ENCODE measurements at regions not wholly inside any gene's neighbourhood (a gene's known extent, or its start where the extent isn't known, plus 50 kb on each side); places are given as distances from the start of the nearest gene placed in this dataset.

DNA sequence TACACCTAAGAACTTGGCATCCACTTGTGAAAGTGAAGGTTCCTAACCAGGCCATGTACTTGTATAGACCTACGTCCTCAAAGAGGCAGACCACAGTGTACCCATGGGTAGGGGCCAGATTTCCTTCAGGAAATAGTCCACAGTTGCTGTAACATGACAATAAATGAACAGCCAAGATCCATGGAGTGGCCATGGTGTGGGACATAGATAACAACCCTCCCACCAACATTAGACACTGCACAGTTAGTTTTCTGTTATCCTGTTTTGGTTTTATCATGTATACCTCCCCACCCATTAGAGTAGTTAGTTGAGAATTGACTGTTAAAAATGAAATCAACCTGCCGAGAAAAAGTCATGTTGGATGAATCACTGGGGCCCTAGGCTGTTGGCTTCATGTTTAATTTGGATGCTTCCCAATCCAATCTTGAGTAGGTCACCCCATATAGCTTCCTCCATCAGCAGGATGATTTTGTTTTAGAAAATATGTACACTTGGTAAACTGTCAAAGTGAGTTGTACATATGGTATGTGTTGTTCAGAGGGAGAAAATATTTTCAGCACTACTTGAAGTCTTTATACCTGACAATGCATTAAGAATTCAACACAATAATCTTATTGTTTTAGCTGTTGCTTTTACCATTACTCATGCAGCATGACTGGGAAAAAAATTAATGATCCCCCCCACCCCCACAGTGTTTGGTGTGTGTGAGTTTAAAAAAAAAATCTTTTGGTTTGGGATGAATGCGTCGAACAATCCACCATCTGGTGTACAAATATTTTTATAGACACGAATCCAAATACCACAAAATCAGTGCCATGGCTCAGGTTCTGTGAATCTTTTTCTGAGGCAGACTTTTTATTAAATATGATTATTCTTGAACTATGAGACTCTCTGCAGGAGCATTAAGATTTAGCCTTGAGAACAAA lies 88.3 kb upstream of the ARHGAP29 start:
- no peak for FAIRE-seq

DNA sequence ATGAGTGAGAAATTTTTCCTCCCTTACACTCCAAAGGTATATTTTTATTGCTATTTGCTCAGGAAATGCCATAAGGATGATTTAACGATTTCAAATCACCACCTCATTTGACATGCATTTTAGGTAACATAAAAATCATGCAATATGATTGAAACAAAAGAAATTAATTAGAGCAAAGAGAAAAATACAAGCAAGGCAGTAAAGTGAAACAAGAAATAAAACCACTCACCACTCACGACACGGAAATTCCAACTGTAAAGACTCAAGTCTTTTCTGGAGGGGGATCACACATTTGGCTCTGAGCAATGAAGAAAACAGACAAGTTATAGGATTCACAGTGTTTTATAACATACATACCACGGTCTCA lies 86.8 kb upstream of the ARHGAP29 start:
- no peak for FAIRE-seq

GRCh38 chr1:94323311-94324177 lies 86.2 kb upstream of the ARHGAP29 start:
- FAIRE-seq = no peak

DNA sequence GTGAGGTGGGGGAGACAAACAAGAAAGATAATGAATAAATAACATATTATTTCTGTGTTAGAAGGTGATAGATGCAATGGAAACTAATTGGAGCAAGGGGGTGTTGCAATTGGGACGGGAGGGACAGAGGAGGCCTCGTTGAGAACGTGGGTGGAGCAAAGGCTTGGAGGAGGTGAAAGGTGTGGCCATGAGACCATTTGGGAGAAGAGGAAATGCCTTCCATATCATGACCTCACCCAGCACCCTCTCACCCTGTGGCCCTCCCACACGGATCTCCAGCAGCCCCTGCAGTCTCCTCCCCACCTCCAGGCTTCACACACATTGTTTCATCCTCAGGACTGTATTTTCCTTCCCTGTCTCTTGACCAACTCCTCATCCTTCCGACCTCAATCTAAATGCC lies 85.3 kb upstream of the ARHGAP29 start:
- FAIRE-seq = no peak

DNA sequence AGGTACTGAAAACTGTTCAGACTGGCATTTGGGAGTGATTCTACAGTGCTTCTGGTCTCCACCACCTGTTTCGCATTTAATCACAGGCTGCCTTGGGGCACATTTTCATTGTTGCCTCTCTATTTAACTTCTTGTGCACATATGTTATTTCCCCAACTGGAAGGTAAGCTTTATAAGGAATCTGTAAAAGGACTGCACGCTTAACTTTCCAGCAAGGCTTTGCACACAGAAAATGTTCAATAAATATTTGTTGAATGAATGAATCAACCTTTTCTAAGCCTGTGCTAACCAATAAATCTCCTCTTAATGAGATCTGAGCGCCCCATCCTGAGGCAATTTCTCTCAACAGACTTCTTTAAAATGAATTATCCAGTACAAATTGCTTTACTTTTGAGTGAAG lies 84.3 kb upstream of the ARHGAP29 start:
- FAIRE-seq = no peak

DNA sequence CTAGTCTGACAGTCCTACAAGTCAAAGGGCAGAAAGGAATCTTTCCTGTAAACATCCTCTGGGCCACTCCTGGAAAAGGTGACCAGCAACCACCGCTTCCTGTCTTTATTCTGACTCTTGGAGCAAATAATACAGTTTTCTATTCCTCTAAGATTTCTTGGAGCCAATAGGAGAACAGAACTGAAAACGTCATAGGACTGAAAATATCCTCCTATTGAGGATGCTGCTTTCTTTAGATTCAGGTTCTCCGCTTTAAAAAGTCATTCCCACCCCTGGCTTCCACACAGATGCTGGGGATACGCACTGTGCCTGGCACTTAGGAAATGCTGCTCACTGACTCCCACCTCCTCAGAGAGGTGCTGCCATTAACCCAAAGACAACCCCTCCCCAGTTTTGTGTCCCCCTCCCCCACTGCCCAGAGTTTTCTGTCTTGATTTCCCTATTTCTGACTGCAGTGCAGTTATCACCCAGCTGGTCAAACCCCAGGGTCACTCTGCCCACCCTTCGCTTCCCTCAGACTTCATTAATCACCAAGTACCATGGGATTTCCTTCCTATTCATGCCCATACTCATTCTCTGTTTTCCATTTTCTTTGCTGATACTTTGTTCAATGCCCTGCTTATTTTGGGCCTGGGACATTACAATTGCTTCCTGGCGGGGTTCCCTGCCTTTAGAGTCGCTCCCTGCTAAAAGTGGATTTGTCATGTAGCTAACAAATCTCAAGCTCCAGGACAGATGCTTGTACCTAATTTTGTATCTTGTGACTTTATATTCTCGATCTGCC lies 82.1 kb upstream of the ARHGAP29 start:
- no peak for FAIRE-seq

- FAIRE-seq = no peak
Measured at GRCh38 chr1:94318505-94319030, 81.2 kb upstream of the ARHGAP29 start.

- no peak for FAIRE-seq
Measured at GRCh38 chr1:94317790-94318188, 80.4 kb upstream of the ARHGAP29 start.

DNA sequence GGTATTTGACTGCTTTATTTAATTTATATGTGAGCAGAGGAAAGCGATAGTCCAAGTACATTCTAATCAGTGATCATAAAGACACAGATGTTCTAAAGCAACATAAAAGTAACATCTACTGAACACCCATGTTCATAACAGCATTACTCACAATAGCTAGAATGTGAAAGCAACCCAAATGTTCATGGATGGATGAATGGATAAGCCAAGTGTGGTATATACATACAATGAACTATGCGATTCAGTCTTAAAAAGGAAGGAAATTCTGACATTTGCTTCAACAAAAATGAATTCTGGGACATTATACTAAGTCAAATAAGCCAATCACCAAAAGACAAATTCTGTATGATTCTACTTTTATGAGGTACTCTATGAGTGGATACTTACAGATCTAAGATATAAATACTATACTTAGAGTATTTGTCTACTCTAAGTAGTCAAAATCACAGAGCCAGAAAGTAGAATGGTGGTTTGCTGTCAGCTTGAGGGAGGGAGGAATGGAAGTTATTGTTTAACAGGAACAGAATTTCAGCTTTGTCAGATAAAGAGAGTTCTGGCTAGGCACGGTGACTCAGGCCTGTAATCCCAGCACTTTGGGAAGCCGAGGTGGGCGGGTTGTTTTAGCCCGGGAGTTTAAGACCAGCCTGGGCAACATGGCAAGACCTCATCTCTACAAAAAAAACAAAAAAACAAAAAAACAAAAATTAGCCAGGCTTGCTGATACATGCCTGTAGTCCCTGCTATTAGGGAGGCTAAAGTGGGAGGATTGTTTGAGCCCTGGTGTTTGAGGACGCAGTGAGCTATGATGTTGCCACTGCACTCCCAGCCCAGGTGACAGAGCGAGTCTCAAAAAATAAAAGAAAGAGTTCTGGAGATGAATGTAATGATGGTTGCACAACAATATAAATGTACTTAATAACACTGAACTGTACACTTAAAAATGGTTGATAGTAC lies 79.7 kb upstream of the ARHGAP29 start:
- peak; percentile 64 for FAIRE-seq

DNA sequence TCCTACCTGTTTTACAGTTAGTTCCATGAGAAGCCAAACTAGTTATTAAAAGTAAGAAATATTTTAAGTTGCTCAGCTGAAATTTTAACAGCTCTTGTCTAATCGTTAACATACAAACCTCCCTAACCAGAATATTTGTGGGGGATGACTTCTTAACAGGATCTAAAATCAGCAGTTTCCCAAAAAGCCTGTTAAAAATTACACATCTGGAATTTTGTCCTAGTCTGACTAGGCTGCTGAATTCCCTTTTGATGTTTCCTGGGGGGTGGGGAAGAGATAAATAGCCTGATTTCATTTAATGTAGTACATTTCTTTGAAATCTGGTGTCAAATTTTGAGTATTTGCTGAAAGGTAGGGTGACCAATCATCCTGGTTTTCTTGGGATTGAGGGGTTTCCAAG lies 78.8 kb upstream of the ARHGAP29 start:
- no peak for FAIRE-seq

GRCh38 chr1:94315552-94316116 lies 78.2 kb upstream of the ARHGAP29 start:
- no peak for FAIRE-seq

- FAIRE-seq = no peak
Measured at GRCh38 chr1:94314222-94314858, 77.0 kb upstream of the ARHGAP29 start.

DNA sequence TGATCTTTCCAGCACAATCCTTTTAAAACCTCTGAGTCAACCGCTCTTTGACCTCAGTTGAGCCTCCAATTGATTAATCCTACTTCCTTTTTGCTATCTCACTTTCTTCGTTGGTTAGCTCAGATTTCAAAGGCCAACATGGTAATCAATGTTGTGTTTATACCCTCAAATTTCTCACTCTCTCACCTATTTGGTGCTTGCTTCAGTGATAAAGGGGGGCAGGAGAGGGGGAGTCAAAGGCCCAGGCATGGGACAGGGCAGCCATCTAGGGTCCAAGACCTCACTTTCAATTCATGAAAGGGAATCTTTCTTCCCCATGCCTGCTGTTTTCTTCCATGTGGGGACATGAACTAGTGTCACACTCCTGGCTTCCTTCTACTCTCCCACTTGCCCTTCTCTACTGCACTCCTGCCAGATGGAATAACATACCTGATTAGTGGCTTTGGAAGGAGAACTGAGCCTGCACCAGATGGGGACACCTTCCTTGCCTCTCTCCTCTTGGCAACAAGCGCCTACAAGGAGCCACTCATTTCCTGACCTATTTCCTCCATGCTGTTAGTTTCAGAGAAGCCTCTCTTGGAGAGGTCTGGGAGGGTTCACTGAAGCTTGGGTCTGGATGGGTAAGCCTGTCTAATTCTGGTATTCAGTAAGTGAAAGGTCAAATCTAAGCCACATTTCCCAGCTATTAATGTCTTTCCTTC lies 73.3 kb upstream of the ARHGAP29 start:
- no peak for FAIRE-seq

DNA sequence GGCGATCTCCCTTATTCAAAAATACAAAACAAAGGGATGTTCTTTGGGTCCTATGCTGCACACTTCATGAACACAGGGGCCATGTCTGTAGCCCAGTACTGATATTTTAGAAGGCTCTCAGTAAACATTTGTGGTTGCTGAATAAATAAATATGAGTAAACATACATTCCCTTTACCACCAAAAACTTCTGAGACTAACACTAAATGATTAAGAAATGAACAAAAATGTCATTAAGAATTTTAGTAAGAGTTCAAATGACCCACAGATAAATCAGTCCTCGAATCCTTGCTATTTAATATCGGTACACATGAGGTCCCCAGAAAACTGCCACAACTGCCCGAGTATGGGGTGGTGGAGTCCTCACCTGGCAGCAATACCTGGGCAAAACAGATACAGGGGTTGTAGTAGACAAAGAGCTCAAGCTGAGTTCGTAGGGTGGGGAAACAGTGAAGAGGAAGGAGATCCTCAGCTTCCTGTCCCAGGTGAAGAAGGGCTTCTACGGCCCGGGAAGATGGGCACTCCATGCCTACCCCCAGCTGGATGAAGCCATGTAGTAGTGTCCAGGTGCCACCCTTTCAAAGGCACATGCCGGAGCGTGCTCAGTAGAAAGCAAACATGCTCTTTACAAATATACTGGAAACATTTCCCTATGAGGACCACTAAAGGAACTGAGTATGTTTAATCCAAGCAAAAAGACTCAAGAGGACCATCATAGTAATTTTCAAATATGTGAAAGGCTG lies 72.6 kb upstream of the ARHGAP29 start:
- FAIRE-seq = no peak

- no peak for FAIRE-seq
Measured at GRCh38 chr1:94309216-94309615, 71.8 kb upstream of the ARHGAP29 start.

DNA sequence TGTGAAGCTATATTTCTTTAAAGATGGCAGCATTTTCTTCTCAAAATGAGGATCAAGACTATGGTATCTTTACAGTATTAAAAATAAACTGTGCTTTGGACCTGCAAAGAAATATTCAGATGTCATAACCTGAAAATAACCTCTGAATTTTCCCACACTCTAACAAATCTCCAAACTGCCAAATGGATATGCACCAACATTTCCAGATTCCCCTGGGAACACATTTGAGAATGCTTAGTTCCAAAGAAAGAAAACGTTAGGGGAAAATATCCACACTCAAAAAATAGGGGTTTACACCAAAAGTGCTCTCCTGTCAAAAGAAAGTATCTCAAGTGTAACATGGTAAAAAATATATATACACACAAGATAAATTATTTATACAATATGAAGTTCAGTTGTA lies 69.1 kb upstream of the ARHGAP29 start:
- no peak for FAIRE-seq

- no peak for FAIRE-seq
Measured at GRCh38 chr1:94305704-94306103, 68.3 kb upstream of the ARHGAP29 start.

DNA sequence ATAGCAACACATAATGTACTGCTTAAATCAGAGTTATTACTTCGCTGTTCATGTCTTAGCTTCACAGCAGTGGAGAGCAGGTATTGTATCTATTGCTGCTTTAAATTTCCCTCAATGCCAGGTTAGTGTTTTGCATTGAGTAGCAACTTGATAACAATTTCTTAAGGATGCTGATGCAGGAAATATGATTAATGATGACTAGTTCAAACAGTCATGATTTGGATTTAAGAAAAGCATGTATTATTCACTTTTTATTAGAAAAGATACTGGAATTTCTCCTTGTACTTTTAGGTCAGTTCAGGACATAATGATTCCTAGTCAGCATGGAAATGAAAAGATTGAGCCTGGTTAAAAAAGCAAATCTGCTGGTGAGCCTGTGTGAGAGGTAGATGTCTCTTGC lies 67.2 kb upstream of the ARHGAP29 start:
- no peak for FAIRE-seq

DNA sequence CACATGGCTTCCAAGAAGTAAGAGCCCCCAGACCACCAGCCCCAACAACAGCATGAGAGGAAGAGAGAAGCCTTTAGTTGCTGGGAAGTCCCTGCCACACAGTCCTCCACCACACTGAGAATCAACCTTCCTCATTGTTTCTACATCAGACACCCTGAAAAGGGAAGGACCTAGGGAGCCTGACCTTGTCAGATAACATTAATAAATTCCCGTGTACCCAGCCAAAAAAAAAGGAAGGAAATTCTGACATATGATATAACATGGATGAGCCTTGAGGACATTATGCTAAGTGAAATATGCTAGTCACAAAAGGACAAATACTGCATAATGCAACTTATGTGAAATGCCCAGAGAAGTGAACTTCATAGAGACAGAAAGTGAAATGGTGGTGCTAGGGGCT lies 65.6 kb upstream of the ARHGAP29 start:
- FAIRE-seq = no peak

Measured in islet of Langerhans (tissue), 1 donor.